ENCODE measurements at regions not wholly inside any gene's neighbourhood (a gene's known extent, or its start where the extent isn't known, plus 50 kb on each side); places are given as distances from the start of the nearest gene placed in this dataset.
A peak's percentile ranks its signal among the peaks of the same experiment; 100 is the strongest.

DNA sequence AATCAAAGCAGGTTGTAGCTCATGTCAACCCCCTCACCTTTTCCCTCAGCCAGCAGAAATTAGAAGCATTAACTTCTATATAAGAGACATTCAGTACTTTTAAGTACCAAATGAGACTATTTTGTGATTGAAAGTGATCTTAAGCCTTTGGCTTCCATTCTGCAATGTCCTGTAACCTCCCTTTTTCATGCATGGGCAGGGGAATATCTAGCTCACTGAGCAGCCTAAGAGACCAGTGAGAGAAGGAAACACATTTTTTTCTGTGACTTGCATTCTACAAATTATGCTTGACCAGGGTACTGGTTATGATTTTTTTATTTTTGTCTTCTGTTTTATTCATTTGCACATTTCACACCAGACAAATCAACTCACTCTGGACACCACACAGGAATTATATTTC lies 369.6 kb downstream of the KCTD12 start:
- no peak for DNase-seq (ENCODE audit: low read depth)

- DNase-seq (ENCODE audit: low read depth), result peak; percentile 74
These were observed 370.2 kb downstream of the KCTD12 start for GRCh38 chr13:76516013-76516412.

GRCh38 chr13:76512721-76513145 lies 373.5 kb downstream of the KCTD12 start:
- peak; percentile 57 for DNase-seq (ENCODE audit: low read depth)

GRCh38 chr13:76505437-76505836 lies 380.8 kb downstream of the KCTD12 start:
- no peak for DNase-seq (ENCODE audit: low read depth)

DNA sequence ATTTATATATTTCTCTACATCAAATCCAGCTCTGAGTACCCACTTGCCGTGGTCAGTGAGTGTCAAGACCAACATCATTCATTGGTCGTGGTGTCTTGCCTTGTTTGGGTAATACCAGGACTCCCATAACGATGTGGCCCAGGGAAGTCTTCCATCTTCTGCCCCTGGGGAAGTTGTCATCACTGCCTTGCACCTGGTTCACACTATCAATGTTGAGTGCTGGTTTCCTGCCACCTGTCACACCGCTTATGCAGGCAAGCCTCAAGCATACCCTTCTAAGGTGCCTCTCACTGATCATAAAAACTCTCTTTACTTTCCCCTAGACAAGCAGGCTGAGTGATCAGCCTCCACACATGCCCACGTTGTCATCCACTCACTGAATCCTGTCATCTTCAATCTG lies 382.4 kb downstream of the KCTD12 start:
- DNase-seq (ENCODE audit: low read depth), result no peak

- no peak for DNase-seq (ENCODE audit: low read depth)
These were observed 382.9 kb downstream of the KCTD12 start for GRCh38 chr13:76503291-76503690.

GRCh38 chr13:76500894-76501293 lies 385.3 kb downstream of the KCTD12 start:
- no peak for DNase-seq (ENCODE audit: low read depth)

GRCh38 chr13:76499891-76500290 lies 386.3 kb downstream of the KCTD12 start:
- no peak for DNase-seq (ENCODE audit: low read depth)

DNA sequence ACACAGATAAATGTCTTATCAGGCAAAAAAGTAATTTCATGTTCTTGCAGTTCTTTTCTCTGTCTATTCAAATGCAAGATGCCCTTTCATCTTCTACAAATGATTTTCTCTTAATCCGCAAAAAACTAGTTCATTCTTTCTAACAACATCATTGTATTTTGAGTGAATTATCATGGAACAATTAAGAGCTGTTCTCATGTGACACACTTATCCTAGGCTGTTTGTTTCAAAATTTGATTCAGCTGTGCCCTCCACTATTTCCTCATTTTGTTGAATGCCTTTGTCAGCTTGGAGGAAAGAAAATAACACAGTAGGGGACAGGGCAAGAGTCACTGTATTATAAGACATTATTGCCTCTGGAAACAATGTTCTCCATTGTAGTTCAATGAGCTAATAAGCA lies 396.9 kb downstream of the KCTD12 start:
- no peak for DNase-seq (ENCODE audit: low read depth)

DNA sequence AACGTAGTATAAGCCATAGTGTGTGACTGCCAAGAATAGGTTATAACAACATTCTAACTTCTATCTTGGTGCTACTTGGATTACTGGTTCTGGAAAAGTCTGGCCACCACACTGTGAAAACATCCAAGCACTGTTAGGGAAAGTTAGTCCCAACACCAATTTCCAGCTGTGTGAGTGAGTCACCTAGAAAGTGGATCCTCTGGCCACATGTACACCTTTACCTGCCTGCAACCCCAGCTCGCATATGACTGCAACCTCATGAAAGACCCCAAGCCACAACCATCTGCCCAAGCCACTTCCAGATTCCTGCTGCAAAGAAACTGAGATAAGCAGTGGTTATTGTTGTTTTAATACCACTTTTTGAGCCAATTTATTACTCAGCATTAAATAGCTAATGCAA lies 404.5 kb downstream of the KCTD12 start:
- no peak for DNase-seq (ENCODE audit: low read depth)

- DNase-seq (ENCODE audit: low read depth), result no peak
These were observed 411.2 kb downstream of the KCTD12 start for GRCh38 chr13:76474966-76475365.

- DNase-seq (ENCODE audit: low read depth), result no peak
These were observed 411.8 kb downstream of the KCTD12 start for GRCh38 chr13:76474356-76474755.

DNA sequence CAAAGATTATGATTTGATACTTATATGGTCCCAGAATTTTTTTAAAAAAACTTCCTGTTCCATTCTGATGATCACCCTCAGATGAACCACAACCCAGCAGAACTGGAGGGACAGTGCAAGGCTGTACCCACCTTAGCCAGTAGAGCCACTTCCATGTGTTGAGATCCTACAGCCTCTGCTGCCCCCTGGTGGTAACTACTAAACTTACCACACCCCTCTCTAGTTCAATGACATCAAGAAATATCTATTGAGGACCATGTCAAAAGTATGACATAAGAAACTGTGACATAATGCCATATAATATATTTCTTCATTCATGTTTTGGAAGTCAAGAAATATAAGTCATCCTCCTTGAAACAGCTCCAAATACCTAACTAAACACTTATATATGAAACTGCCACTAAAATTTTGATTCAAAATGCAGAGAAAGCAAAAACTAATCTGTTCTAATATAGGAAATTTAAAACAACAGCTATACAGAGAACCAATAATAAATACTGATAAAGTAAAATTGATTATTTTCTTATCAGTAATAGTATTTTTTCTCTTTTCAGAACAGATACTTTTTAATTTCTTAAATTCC lies 412.6 kb downstream of the KCTD12 start:
- DNase-seq (ENCODE audit: low read depth), result peak; percentile 79

- DNase-seq (ENCODE audit: low read depth), result no peak
These were observed 413.3 kb downstream of the KCTD12 start for GRCh38 chr13:76472916-76473315.

- no peak for DNase-seq (ENCODE audit: low read depth)
These were observed 414.7 kb downstream of the KCTD12 start for GRCh38 chr13:76471486-76471885.

- no peak for DNase-seq (ENCODE audit: low read depth)
These were observed 415.2 kb downstream of the KCTD12 start for GRCh38 chr13:76470991-76471390.

DNA sequence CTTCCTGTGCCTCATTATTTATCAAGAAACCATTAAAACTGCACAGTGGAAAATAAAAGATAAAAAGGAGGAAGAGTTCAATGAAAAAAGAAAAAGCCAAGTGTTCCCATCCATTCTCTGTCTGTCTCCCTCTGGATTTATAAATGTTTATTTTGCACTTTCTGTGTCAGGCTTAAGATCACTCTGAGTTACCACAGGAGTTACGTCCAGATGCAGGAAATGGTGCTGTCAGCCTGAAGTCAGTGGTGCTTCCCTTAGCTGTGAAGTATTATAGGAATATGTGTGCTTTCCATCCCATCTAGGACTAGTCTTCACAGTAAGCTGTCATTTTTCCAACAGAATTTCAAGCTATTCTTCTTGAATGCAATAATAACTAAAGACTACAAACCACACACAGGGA lies 420.2 kb downstream of the KCTD12 start:
- no peak for DNase-seq (ENCODE audit: low read depth)

DNA sequence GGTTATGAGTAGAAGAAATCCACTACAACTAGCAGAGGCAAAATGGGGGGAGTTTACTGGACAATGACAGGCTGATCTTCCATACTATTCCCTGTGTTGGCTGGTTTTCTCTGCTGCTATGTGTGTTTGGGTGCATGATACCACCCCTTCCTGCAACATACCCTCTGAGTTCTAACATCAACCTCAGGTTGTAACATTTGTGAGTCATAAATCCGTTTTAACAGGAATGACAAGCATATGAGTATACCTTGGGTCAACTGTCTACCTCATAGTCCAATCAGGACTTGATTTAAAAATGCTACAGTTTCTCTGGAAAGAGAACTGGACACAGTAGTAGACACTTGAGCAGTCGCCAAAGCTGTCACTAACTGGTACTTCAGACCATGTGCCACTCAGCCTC lies 422.9 kb downstream of the KCTD12 start:
- DNase-seq (ENCODE audit: low read depth), result no peak

DNA sequence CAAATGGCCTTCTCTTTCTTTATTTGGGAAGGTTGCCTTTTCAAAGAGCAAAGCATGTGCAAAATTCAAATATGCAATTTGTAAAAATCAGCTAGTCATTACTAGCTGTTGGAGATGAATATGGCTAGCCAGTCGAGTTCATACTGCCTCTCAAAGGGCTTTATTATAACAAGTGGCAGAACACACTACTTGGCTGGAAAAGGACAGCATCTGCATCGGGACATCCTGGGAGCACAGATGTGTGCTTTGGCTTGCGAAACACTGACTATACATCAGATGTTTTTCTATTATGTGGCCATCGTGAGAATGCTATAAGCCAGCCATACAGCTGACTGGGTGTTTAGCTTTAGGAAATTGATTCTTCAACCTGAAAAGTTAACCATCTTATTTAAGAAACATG lies 424.2 kb downstream of the KCTD12 start:
- DNase-seq (ENCODE audit: low read depth), result no peak

DNA sequence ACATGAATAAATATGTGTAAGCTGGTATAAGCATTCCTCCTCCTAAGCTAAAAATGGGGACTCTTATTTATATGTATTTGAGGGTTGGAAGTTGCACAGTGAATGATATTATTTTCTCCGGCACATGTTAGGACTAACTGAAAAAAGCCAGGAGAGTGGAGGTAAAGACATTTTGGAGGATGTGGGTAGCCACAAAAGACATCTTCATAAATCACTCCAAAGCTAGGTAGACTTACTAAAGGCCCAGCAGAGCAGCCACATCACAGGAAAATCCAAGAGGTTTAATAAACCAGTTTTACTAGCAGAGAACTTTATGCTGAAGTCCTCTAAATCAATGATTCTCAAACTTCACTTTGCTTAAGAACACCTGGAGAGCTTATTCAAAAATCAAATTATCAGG lies 424.7 kb downstream of the KCTD12 start:
- DNase-seq (ENCODE audit: low read depth), result no peak

GRCh38 chr13:76459863-76460262 lies 426.3 kb downstream of the KCTD12 start:
- no peak for DNase-seq (ENCODE audit: low read depth)

DNA sequence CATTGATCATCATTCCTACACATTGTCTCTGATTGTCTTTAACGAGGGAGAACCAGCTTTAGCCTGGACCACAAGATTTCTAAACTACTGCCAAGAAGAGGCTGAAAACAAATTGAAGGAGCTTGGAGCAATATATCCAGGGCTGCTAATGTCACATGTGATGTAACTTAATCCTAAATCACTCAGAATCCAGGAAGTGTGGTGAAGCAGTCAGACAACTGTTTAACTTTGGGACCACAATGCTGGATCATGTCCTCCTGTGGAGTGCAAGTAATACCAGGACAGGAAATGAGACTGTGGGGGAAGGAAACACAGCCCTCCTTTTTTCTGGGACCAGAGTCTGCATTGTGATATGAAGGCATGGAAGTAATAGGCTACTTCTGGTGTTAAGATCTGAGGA lies 430.2 kb downstream of the KCTD12 start:
- peak; percentile 17 for DNase-seq (ENCODE audit: low read depth)

GRCh38 chr13:76454991-76455390 lies 431.2 kb downstream of the KCTD12 start:
- DNase-seq (ENCODE audit: low read depth), result no peak

DNA sequence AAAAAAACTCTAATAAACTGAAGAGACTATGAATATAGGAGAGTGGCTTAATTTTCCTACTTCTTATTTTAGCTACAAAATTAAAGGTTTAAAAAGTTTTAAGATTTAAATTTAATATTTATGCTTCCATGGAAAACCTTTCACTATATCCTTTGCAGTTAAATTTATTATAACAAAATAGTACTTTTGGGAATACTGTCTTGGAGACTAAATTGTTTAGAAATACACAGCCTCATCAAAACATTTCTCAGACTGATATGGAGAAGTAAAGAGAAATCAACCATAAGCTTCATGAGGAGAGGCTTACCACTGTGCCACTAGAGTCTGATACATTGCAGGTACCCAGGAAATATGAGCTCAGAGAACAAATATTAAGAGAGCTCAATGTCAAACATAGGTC lies 436.5 kb downstream of the KCTD12 start:
- no peak for DNase-seq (ENCODE audit: low read depth)

DNA sequence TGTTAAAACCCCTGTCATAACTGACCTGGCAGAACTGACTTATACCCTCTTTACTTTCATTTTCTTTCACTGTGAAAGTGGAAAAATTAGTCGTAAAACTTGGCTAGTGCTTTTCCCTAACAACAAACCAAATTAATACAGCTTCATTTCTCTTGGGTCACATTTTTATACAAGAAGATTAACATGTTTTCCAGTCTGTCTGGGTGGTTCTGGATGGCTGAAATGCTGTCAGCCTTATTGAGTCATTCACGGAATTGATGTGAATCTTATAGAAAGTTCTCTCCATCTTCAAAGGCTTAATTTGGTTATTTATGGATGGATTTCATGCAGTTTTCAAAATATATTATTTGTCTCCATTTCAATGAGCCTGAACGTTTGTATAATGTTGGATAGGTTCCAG lies 440.0 kb downstream of the KCTD12 start:
- DNase-seq (ENCODE audit: low read depth), result no peak
